GM18519 (cell line): ENCODE measurements at regions not wholly inside any gene's neighbourhood (a gene's known extent, or its start where the extent isn't known, plus 50 kb on each side); places are given as distances from the start of the nearest gene placed in this dataset.
"Not testable (repeated sequence)": the region's sequence is repeated elsewhere in the genome, so short reads cannot be mapped to it uniquely, and the experiment has no call there.

Experiments used
- ATAC-seq: cut with Tn5 transposase; IDR thresholded peaks from one replicate; pipeline ENCODE4 v1.9.1; 2021; ENCODE audit warnings: mild to moderate bottlenecking, moderate library complexity; ENCODE audit not compliant: unreplicated experiment, low FRiP score

DNA sequence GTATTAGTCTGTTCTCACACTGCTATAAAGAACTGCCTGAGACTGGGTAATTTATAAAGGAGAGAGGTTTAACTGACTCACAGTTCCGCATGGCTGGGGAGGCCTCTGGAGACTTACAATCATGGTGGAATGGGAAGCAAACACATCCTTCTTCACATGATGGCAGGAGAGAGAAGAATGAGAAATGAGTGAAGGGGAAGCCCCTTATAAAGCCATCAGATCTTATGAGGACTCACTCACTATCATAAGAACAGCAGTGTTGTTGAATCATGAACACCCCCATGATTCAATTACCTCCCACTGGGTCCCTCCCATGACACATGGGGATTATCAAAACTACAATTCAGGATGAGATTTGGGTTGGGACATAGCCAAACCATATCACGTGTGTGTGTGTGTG lies 1764.4 kb upstream of the SEL1L start:
- not testable (repeated sequence) for ATAC-seq

DNA sequence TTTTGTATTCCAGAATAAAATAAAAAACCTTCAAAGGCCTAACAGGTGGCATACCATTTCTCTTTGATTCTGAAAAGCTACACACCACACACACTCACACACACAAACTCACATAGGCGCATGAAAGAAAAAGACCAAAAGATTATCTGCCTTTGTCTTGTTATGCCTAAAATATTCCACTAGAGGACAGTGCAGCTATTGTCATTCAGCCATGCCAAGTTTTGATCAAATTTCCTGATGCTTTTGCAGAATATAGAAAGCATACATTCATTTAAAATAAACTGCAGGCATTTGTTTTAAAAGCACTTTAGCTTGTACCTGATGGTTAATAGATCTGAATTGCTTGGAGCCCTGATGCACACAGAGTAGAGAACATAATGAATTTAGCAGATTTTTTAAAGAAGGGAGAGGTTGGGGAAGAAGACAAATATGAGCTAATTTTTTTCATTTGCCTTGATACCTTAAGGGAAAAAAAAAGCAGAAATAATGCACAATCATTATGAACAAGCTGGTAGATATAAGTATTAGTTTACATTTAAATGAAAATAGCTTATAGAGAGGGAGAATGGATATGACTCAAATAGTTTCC lies 1766.9 kb upstream of the SEL1L start:
- ATAC-seq = no peak

DNA sequence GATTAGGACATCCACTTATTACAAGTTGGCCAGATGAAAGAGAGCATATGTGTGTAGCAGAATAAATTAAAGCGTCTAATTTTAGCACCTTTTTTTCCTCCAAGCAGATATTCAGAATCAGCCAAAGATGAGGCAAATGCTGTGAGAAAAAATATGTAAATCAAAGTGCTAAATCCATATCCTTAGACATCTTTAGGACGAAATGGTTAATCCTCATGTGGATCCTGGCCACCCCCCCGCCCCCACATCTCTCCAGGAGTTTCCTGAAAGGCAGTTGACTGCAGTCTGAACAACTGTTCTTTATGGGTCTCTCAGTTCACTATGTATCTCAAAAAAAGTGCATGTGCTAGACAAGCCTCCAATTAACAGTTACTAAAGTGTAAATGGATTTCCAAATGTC lies 1768.1 kb upstream of the SEL1L start:
- no peak for ATAC-seq

DNA sequence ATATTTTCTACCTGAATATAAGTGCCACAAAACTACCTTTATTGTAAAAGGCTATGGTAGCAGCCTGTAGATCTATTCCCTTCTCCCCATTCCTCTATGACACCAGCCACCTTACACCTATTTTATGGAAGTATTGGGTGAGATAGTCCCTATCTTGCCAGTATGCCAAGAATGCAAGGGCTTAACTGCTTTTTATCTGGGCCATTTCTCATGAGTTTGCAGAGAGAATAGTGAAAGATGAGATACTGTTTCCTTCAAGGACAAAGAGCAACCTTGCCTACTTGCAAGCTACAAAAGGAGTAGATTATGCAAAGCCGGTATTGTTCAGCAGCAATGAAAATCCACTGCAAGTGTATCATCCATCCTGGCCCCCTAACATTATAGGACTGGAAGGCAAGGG lies 1775.6 kb upstream of the SEL1L start:
- no peak for ATAC-seq

DNA sequence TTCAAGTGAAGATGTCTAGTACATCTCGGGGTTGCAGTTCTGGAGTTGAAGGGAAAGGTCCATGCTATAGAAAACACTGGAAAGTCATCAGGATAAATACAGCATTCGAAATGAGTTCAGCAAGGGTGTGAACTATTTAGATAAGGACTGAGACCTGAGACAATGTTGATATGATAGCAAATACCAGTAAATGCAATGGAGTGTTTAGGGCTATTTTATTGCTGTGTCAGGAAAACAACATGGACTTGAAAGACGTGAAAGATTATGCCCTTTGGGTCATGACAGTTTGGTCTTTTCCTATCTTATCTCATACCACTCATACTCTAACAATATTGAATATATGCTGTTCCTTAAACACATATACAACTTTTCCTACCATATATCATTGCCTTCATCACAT lies 1776.2 kb upstream of the SEL1L start:
- no peak for ATAC-seq

DNA sequence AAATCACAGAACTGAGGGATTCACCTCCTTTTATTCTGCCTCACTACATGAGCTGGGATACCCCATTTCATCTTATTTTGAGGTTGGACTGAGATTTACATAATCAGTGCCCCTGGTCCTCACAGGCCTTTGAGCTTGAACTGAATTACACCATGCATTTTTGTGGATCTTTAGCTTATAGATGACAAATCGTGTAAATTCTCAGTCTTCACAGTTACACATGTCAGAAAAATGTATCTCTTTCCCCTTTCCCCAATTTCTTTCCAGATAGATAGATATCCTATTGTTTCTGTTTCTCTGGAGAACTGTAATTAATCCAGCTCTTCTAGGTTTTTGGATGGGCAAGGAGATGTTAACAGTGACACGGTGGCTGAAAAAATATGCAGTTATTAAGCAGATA lies 1778.9 kb upstream of the SEL1L start:
- no peak for ATAC-seq

DNA sequence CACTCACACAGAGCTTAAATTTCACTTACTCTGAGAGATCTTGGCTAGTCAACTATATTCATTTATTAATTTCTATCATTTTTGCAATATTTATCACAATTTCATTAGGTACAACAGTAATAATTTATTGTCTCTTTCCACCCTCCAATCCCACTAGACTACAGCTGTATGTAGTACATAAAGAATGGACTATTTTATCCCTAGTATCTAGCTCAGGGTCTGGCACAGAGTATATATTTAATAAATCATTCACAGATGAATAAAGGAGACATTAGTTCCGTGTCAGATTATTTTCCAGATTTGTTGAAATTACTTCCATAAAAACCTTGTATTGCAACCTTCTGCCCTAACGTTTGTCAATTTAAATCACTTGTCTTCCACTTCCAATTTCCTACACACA lies 1781.1 kb upstream of the SEL1L start:
- ATAC-seq = no peak

DNA sequence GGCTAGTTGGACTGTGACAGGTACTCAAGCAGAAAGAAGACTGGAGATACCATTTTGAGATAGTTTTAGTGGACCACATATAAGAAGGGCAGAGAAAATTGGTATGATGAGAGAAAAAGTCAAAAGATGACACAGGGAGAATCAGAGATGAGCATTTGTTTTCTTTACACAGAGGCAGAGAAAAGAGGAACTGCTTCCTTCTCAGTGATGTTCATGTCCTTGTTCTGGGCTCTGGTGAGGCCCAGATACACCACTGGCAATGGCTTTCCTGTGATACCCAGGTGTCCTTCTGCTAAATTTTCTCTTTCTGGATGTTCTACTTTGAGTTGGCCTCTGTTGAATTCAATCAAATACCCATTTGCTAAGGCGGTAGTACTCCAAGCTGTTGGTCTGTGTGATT lies 1782.7 kb upstream of the SEL1L start:
- no peak for ATAC-seq

DNA sequence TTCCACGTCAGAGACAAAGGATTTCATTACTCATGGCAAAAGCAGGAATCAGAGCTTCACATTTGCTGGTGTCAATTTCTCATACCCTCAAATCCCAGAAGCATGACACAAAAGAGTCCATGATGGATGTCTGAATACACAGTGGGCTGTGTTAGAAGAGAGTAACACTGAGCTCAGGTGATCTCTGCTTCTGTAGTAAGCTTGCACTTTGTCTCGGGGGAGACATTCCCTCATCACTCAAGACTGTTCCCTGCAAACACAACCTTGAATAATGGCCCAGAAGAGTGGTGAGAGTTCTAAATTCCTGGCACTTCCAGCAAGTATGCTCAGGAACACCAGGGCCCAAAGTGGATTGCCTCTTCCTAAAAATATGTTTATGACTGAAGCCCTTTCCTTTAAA lies 1787.2 kb upstream of the SEL1L start:
- ATAC-seq = no peak

DNA sequence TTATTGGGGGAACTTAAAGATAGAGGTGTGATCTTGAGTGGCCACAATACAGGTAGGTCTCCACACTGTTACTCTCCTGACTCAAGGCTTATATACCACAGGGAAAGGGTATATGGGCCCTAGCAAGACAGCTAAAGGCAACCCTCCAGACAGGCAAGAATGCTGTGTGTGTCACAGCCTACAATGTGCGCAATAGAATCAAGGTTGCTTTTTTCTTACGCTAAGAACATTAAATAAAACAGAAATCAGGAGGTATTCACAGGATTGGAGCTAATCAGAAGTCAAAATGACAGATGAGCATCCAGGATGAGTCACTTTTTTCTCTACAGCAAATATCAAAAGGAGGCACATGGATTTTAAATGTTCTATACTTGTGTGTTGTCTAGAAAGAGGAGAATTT lies 1797.9 kb upstream of the SEL1L start:
- ATAC-seq = no peak

DNA sequence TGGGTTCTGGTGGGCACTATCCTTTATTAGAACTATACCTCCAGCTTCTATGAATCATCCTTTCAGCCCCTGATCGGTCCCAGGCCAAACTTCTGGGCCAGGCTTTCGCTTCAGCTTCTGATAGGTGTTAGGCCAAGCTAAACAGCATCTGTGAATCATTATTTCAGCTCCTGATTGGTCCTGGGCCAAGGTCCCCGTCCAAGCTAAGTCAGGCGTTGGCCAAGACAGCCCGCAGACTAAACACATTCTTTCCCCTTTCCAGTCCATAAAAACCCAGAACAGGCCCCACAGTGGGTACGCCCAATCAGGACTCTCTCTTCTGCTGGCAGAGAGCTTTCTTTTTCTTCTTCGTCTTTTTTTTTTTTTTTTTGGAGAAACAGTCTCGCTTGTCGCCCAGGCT lies 1808.9 kb upstream of the SEL1L start:
- no peak for ATAC-seq

DNA sequence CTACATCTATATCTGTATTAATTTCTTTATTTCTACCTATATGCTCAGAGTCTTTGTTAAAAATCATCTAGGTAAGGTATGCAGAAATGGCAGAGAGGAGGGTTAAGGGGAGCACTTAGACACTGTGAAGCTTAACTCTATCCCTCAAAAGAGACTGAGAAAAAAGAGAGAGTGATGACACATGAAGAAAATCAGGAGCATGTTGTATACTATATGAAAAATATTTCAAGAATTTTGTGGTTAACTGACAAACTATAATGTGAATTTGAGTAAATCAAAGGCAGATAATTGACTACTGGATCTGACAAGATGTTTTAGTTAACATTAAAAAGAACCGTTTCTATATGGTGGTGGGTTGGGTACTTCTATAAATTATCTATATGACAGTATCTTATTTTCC lies 1814.2 kb upstream of the SEL1L start:
- ATAC-seq = no peak

DNA sequence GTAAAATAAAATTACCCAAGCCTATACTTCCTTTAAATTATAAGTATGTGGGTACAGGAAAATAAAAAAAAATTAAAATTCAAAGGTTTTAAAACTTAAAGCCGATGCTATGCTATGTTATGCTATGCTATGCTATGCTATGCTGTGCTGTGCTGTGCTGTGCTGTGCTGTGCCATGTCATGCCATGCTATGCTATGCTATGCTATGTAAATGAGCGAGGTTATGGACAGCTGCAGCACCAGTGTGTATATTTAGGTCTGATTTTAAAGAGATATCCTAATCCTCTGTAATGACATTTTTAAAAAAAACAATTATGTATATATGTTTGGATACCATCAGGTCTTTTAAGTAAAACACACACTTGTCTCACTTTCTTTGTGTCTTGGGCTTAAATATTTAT lies 1822.0 kb upstream of the SEL1L start:
- no peak for ATAC-seq

DNA sequence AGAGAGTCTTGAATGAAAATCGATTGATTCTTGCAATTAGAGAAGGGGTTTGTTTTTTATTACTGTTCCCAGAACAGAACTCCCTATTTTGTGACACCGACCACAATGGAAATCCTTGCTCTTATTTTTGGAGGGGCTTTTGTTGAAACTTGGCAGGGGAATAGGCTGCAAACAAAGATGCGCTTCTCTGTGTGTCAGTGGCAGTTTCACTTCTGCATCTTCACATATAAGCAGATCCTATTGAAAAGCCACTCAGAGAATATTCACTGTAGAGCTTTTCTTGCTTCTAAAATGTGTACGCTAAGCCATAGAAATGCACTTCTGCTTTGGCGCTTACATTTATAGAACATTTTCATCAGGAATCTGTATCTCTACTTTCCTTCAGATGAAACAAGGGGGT lies 1822.4 kb upstream of the SEL1L start:
- no peak for ATAC-seq

DNA sequence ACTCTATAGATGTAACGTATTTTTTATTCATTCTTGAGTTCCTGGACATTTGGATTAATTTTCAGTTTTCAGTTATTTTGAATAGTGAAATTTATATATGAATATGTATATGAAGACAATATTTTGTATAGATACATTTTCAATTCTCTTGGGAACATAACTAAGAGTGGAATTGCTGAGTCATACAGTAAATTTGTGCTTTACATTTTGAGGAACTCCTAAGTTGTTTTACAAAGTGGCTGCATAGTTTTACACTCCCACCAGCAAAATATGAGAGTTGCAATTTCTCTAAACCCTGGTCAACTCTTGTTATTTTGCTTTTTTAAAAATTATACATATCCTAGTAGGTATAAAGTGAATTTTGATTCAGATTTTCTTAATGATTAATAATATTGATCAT lies 1838.6 kb upstream of the SEL1L start:
- no peak for ATAC-seq

DNA sequence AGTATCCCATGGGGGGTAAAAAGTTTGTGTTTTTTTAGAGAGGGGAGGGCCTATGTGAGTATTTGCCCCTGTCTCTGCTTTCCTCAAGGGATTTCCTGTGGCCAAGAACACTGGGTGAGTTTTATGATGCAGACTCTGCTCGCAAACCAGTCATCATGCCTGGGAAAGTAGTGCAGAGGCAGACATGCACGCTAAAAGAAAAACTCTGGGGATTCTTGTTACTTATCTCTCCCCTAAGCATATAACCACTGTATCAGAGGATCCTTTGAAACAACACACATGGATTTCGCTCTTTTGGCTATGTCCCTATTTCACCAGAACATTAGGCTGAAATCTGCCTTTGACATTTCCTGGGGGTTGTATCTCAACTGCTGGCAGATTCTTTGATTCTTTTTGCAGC lies 1845.8 kb upstream of the SEL1L start:
- ATAC-seq = no peak

DNA sequence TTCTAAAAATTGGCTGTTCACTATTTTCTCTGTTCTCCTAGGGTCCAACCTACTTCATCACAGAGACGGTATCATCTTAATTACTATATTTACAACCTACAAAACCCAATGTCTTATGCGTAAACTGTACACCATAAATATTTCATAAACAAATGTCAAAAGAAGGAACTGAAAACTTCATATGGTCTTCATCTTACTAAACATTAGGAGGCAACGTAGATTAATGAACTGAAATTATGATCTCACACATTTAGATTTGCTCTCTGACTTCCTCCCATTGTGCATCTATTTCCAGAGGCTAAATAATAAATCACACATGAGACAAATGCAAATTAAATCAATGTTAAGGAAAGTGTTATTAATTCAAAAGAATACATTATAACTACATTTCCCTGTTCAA lies 1850.6 kb upstream of the SEL1L start:
- no peak for ATAC-seq

DNA sequence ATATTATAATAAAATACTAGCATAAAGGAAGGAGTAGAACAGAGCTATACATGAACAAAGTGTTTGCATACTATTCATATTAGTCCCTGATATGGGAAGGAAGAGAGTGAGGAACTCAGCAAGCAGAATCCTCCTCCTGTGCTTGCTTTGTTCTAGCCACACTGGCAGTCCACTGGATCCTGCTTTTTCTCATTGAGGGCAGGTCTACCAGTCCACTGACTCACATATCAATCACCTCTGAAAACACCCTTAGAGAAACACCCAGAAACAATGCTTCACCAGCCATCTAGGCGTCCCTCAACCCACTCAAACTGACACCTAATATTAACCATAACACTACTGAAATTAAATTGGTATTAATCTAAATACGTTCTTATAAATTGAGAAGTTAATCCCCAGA lies 1861.7 kb upstream of the SEL1L start:
- ATAC-seq = no peak

DNA sequence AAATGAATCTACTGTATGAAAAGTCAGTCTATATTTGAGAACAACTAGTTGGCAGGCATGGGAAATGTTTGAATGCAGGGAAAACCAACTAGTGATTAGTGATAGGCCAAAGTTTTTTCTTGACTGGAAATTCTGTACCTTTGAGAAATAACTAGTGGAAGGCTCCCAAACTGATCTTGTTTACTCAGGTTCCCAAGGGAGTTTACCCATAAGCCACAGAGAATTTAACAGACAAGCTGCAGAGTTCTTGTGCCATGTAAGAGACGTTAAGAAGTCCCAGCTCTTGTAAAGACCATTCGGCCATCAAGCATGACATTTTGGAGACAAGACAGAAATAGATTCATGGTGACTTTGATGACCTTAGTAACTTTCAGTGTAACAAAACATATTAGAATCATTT lies 1882.8 kb upstream of the SEL1L start:
- ATAC-seq = no peak

DNA sequence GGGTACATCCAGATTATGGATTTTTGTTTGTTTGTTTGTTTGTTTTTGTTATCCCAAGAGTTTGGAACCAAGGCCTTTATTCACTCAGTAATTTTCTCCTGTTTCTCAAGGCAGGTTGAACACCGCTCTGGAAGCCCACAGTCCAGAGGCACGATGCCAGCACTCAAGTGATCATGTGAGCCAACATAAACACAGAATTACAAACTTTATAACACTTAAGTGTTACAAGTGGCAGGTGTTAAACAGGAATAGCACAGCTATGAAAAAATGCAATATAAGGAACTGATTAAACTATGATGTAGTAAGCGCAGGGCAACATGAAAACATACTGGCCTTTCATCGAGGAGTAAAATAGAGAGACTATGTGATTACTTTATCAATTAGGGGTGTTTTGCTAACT lies 1885.8 kb upstream of the SEL1L start:
- no peak for ATAC-seq

DNA sequence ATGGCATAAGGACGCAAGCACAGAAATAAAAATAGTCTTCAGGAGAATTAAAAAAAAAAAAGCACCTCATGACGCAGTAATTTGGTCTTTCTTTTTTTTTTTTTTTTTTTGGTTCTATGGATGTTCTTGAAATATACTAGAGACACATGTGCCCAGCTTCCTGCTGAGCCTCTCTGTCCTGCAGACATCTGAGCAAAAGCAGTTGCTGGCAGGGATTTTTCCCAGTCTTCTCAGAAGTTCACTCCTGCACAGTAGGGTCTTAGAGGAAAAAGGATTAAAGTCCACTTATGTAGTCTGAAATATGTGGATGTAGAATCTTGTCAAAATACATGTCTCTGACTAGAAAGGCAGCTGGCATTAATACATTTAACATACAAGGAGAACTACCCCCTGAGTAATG lies 1888.1 kb upstream of the SEL1L start:
- no peak for ATAC-seq

DNA sequence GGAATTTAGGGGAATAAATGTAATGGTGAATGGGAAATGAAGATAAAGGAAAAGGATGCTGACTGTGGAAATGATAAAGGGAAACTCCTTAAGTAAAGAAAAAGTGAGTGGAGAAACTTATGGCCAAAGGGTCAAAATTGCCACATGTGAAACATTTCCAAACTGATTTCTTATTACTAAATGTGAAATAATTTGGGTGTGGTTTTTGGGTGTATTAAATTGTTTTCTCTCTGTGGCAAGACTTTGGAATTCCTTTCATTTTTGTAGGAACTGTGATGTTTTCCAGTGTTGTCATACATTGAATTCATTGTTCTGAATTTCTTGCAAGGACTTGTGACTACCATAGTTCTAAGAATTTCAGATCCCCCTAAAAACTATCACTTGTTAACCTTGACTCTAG lies 1891.5 kb upstream of the SEL1L start:
- ATAC-seq = no peak

DNA sequence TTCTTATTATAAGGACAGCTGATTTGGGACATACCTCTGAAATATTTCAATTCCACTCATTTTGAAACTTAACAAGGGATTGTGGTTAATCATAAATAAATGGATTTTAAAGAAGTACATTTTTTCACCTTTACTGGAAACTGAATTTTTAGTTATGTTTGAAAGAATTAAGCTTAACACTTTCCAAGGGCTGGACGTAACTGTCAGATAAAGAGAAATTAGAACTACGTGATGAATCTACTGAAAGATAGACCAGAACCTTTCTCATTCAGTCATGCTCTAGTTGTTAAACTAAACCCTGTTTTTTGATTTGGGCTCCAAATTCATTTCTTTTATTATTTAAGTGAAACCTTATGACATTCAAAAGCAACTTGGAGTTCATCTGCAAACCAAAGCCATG lies 1892.1 kb upstream of the SEL1L start:
- ATAC-seq = no peak
